ENCODE measurements at regions not wholly inside any gene's neighbourhood (a gene's known extent, or its start where the extent isn't known, plus 50 kb on each side); places are given as distances from the start of the nearest gene placed in this dataset.

DNA sequence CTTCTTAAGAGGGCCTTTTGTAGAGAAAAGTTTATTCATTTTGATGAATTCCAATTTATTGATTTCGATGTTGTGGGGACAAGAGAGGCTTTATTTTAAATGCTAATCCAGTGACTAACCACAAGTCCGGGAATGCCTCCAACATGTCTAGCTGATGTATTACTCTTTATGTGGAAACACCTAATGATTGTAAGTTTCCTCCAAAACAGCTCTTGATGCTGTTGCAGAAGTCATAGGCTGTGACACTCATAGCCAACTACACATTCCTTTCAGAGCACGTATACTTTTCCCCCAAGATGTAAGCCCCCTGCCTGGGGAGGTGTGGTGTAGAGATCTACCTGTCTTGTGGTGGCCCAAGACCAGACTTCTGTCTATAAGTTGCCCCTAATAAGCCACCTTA is 61.3 kb upstream of the RNF24 start:
- H3K4me3 ChIP-seq (replicated peaks; ENCODE audit: low read depth, low read length) = no peak overlapping the region
- DNase-seq (ENCODE audit: low read depth) = peak; percentile 93
- TF ChIP-seq, protein P1, sequence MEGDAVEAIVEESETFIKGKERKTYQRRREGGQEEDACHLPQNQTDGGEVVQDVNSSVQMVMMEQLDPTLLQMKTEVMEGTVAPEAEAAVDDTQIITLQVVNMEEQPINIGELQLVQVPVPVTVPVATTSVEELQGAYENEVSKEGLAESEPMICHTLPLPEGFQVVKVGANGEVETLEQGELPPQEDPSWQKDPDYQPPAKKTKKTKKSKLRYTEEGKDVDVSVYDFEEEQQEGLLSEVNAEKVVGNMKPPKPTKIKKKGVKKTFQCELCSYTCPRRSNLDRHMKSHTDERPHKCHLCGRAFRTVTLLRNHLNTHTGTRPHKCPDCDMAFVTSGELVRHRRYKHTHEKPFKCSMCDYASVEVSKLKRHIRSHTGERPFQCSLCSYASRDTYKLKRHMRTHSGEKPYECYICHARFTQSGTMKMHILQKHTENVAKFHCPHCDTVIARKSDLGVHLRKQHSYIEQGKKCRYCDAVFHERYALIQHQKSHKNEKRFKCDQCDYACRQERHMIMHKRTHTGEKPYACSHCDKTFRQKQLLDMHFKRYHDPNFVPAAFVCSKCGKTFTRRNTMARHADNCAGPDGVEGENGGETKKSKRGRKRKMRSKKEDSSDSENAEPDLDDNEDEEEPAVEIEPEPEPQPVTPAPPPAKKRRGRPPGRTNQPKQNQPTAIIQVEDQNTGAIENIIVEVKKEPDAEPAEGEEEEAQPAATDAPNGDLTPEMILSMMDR (IDR thresholded peaks at IDR 0.05; ENCODE audit: low read length, missing control alignments) = no peak

DNA sequence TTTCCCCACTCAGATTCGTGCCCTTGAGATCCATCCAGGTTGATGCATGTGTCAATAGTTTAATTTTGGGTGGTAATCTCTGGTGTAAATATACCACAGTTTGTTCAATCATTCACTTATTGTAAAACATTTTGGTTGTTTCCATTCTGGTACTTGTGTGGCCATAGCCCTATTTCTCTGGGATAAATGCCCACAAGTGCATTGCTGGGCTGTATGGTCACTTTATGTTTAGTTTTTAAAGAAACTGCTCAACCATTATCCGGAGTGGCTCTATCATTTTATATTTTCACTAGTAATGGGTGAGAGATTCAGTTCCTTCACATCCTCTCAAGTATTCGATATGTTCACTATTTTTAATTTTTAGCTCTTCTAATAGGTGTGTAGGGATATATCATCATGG is 60.7 kb upstream of the RNF24 start:
- no peak for DNase-seq (ENCODE audit: low read depth)
- TF ChIP-seq, protein P1 (IDR thresholded peaks at IDR 0.05; ENCODE audit: low read length, missing control alignments) = no peak
- no peak overlapping the region for H3K4me3 ChIP-seq (replicated peaks; ENCODE audit: low read depth, low read length)

DNA sequence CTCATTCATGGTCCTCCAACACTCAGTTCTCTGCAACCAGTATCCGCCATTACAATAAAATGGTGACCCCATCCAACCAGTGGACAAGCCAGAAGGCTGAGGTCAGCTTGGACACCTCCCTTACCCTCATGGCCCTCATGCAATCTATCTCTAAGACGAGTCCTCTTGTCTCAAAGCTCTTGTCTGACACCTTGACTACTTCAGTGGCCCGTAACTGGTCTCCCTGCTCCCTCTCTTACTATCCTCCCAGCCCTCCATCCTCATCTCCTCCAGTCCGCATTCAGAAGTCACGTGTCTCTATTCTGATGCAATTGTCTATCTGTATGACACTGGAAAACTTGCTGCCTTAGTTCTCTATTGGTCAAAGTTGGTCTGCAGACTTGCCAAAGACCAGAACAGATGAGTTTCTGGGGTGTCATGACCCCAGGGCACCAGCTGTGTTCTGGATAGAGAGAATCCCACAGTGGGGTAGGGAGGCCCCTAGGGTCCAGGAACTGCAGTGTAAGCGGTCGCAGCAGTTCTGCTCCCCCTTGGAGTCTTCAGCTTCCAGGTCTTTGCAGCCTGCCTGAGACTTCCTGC is 59.6 kb upstream of the RNF24 start:
- H3K4me3 ChIP-seq (replicated peaks; ENCODE audit: low read depth, low read length) = no peak overlapping the region
- no peak for DNase-seq (ENCODE audit: low read depth)
- TF ChIP-seq, protein P1 (IDR thresholded peaks at IDR 0.05; ENCODE audit: low read length, missing control alignments) = no peak

DNA sequence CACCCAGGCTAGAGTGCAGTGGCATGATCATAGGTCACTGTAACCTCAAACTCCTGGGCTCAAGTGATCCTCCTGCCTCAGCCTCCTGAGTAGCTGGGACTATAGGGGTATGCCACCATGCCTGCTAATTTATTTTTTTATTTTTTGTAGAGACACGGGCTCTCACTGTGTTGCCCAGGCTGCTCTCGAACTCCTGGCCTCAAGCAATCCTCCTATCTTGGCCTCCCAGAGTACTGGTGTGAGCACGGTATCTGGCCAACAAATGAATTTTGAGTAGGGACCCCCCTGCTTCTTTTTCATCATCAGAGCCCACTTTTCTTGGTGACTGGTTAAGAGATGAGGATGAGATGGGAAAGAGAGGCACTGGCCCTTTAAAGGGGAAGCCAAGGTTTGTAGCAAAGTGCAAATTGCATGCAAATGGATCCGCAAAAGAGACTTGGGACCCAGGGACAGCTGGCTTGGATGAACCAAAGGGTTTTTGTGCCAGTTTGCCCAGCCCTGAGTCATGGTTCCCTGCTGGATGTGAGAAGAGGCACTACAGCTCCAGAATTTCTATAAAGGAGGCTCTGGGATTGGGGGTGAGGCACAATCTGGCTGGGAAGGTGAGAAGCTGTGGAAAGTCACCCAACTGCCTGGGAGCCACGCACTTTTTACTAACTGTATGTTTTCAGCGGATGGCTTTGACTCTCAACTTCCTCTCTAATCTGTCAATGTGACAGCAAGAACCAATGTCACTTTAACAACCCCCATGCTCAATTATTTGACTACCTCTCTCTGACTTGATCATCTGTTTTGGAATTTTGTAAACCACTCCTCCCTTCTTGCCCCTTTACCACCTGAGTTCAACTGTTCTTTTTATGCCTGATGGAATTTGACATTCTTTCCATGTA is 58.7 kb upstream of the RNF24 start:
- H3K4me3 ChIP-seq (replicated peaks; ENCODE audit: low read depth, low read length) = no peak overlapping the region
- TF ChIP-seq, protein P1 (IDR thresholded peaks at IDR 0.05; ENCODE audit: low read length, missing control alignments) = no peak
- DNase-seq (ENCODE audit: low read depth) = no peak

DNA sequence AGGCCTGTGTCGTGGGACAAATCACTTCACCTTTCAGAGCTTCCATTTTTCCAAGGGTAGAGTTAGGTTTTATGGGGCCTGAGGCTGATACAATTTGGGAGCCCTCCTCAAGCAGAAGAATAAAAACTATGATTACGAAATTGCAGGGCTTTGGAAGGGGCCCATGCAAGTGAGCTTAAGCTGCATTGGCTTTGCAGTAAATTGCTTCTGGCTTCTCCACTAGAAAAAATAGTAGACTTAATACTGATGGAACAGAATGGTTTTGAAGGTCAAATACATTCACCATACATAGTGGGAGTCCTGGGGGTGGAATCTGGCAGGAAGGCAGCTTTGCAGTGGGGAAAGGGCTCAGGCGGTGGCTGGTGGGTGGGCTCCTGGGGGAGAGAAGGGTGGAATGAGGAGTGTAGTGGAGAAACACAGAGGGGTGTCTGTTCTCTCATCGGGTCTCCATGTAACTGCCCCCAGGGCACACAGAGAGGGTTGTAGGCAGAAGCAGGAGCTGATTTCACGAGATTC is 55.9 kb upstream of the RNF24 start:
- TF ChIP-seq, protein P1 (IDR thresholded peaks at IDR 0.05; ENCODE audit: low read length, missing control alignments) = no peak
- H3K4me3 ChIP-seq (replicated peaks; ENCODE audit: low read depth, low read length) = no peak overlapping the region
- DNase-seq (ENCODE audit: low read depth) = no peak

DNA sequence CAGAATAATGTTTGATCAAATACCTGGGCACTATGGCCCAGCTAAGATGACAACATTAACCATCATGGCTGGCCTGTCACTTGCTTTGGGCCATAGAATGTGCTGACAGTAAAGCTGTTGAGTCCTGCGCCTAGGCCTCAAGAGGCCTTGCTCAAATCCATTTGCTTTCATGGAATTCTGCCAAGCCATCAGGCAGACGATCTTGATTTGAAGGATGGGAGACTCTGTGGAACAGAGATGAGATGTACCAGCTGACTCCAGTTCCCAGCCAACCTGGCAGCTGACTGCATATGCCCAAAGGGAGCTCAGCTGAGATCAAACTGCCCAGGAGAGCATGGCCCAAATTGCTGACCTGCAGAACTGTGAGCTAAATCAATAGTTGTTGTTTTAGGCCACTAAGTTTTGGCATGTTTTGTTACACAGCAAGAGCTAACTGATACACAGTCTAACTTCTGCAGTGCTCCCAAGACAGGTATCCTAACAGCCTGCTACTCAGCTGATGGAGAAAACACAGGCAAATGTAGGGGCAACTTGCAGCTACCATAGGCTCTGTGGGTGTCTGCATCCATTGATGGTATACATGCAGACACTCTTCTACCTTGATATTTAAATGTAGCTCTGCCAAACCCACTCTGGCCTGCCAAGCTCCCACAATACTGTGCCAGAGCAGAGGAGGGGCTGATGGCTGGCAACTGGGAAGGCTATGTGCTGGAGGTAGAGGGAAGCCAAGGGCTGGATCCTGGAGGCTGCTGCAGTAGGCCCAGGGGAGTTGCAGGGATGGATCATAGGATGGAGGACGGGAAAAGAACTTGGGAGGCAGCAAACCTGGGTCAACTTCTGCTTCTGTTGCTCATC is 55.2 kb upstream of the RNF24 start:
- DNase-seq (ENCODE audit: low read depth) = no peak
- no peak overlapping the region for H3K4me3 ChIP-seq (replicated peaks; ENCODE audit: low read depth, low read length)
- TF ChIP-seq, protein P1 (IDR thresholded peaks at IDR 0.05; ENCODE audit: low read length, missing control alignments) = no peak
